Naive B cell (primary cell): ENCODE measurements at regions not wholly inside any gene's neighbourhood (a gene's known extent, or its start where the extent isn't known, plus 50 kb on each side); places are given as distances from the start of the nearest gene placed in this dataset.

Experiments used
- ATAC-seq, 2 donors: fragments of 150-1000 bp; cut with Tn5 transposase; 2 replicates each; pipeline ENCODE4 v1.10.0; 2021; ENCODE audit warnings: low read depth in 2 of 2, mild to moderate bottlenecking in 2 of 2, moderate library complexity in 2 of 2
- DNase-seq: peaks from one replicate; pipeline ENCODE4 v3.0.0; 2022
- H3K27ac Mint-ChIP-seq, 6 donors: one replicate each; pipeline ENCODE4 v1.8.0; 2020 to 2022; ENCODE audit warnings: mild to moderate bottlenecking in 6 of 6, mixed read lengths in 6 of 6, moderate library complexity in 5 of 6, inconsistent platforms in 2 of 6
- H3K27me3 Mint-ChIP-seq, 3 donors: one replicate each; pipeline ENCODE4 v1.8.0; 2021 to 2022; ENCODE audit warnings: mixed read lengths in 3 of 3, mild to moderate bottlenecking in 1 of 3
- H3K36me3 Mint-ChIP-seq, 2 donors: one replicate each; pipeline ENCODE4 v1.8.0; 2020 to 2022; ENCODE audit warnings: mixed read lengths in 2 of 2, inconsistent platforms in 1 of 2, mild to moderate bottlenecking in 1 of 2
- H3K4me1 Mint-ChIP-seq, 3 donors: one replicate each; pipeline ENCODE4 v1.8.0; 2020 to 2022; ENCODE audit warnings: mixed read lengths in 3 of 3, inconsistent platforms in 1 of 3, mild to moderate bottlenecking in 1 of 3, moderate library complexity in 1 of 3
- H3K4me3 Mint-ChIP-seq, 8 donors: one replicate each; pipeline ENCODE4 v1.8.0; 2020 to 2022; ENCODE audit warnings: mild to moderate bottlenecking in 8 of 8, mixed read lengths in 8 of 8, moderate library complexity in 8 of 8, inconsistent platforms in 2 of 8
- H3K9me3 Mint-ChIP-seq, 7 donors: one replicate each; pipeline ENCODE4 v1.8.0; 2020 to 2022; ENCODE audit warnings: mixed read lengths in 7 of 7, mild to moderate bottlenecking in 5 of 7, inconsistent platforms in 2 of 7, moderate library complexity in 1 of 7

- Mint-ChIP-seq H3K27ac (no peak overlapping the region), H3K9me3 (peaks cover 0 to 7% (median 1%) of the 10 kb centered on the region in 7 donors), H3K4me3 (no peak overlapping the region), H3K36me3 (peaks cover 0 to 7% of the 10 kb centered on the region in 2 donors), H3K27me3 (no peaks in the 10 kb centered on the region), H3K4me1 (no peaks in the 10 kb centered on the region)
- ATAC-seq, result no peak
- no peak for DNase-seq
Measured at GRCh38 chr1:103265551-103265950, 157.2 kb upstream of the COL11A1 start.

GRCh38 chr1:103259982-103260381 lies 151.7 kb upstream of the COL11A1 start:
- Mint-ChIP-seq H3K36me3 (no peaks in the 10 kb centered on the region), H3K27me3 (no peaks in the 10 kb centered on the region), H3K4me1 (no peaks in the 10 kb centered on the region), H3K9me3 (peaks cover 0 to 2% (median 0%) of the 10 kb centered on the region in 7 donors), H3K4me3 (no peak overlapping the region), H3K27ac (no peak overlapping the region)
- ATAC-seq, result no peak
- no peak for DNase-seq

DNA sequence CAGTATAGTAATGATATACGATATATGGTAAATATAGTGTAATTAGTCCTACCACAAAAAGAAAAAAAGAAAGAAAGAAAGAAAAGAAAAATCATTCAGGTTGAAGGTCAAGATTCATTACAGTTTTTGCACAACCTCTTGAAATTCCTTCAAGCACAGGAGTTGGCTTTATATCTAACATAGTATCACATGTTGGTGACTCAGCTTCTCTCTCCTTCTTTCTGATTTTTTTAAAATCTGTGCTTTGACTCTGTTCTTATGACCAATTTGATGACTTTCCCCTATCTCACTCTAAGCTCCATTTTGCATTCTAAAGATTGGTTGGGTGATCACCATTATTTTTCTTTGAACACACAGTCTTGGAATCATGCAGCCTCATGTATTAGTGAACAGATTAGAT lies 148.2 kb upstream of the COL11A1 start:
- H3K4me1 Mint-ChIP-seq, result no peaks in the 10 kb centered on the region
- H3K27me3 Mint-ChIP-seq, result no peaks in the 10 kb centered on the region
- H3K4me3 Mint-ChIP-seq, result no peak overlapping the region
- H3K9me3 Mint-ChIP-seq, result peaks cover 0 to 2% (median 0%) of the 10 kb centered on the region in 7 donors
- H3K27ac Mint-ChIP-seq, result no peak overlapping the region
- ATAC-seq (no peak), DNase-seq (no peak)
- no peaks in the 10 kb centered on the region for H3K36me3 Mint-ChIP-seq

GRCh38 chr1:103254691-103255090 lies 146.4 kb upstream of the COL11A1 start:
- Mint-ChIP-seq H3K9me3 (peaks cover 0 to 2% (median 0%) of the 10 kb centered on the region in 7 donors), H3K27me3 (no peaks in the 10 kb centered on the region), H3K27ac (no peak overlapping the region), H3K4me1 (no peaks in the 10 kb centered on the region), H3K4me3 (no peak overlapping the region), H3K36me3 (no peaks in the 10 kb centered on the region)
- DNase-seq (no peak), ATAC-seq (no peak)

- ATAC-seq, result no peak
- DNase-seq, result no peak
- Mint-ChIP-seq H3K9me3 (peaks cover 0 to 2% (median 0%) of the 10 kb centered on the region in 7 donors), H3K4me1 (no peaks in the 10 kb centered on the region), H3K27me3 (no peaks in the 10 kb centered on the region), H3K36me3 (no peaks in the 10 kb centered on the region), H3K27ac (no peak overlapping the region), H3K4me3 (no peak overlapping the region)
Measured at GRCh38 chr1:103250441-103250861, 142.1 kb upstream of the COL11A1 start.

- H3K27me3 Mint-ChIP-seq, result no peaks in the 10 kb centered on the region
- no peak for ATAC-seq
Measured at GRCh38 chr1:103248417-103249102, 140.2 kb upstream of the COL11A1 start.

DNA sequence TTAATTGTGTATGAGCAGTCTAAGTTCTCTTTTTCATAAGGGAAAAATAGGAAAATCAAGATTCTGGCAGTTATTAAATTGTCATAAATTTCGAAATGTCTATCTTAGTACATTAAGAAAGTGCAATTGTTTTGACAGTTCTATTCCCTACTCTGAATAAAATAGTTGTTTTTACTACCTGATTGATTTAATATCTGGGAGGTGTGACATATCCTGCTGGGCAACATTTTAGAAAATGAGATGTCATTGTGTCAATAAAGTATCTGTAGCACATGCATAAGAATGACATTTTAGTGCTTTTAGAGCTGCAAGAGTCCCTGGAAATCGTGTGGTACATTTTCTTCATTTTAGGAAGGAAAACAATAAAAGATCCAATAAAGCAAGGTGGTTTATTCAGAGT lies 139.2 kb upstream of the COL11A1 start:
- Mint-ChIP-seq H3K27ac (no peak overlapping the region), H3K9me3 (peaks cover 0 to 2% (median 0%) of the 10 kb centered on the region in 7 donors), H3K36me3 (no peaks in the 10 kb centered on the region), H3K4me3 (no peak overlapping the region), H3K27me3 (no peaks in the 10 kb centered on the region), H3K4me1 (no peaks in the 10 kb centered on the region)
- ATAC-seq, result no peak
- DNase-seq, result no peak

More at GRCh38 chr1:103248417-103249102, 140.2 kb upstream of the COL11A1 start:
- Mint-ChIP-seq H3K4me1 (no peaks in the 10 kb centered on the region), H3K36me3 (no peaks in the 10 kb centered on the region), H3K9me3 (peaks cover 0 to 2% (median 0%) of the 10 kb centered on the region in 7 donors), H3K27ac (no peak overlapping the region), H3K4me3 (peak overlapping the region in 1 of 8 donors; percentile 33)
- no peak for DNase-seq

DNA sequence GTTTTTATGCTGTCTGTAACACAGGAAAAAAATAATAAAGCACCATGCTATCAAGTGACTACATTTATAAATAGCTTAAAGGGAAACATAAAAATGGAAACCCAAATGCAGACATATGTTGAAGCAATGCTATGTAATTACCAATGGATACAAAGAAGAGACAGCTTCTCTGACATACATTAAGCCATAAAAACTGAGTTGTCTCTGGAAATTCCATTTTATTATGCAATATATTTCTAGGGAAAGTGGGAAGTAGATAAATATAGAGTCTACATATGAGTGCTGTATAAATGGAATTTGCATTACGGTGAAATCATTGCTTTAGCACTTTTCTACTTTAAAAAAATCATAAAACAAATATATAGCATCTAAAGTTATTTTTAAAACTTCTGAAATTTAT lies 135.2 kb upstream of the COL11A1 start:
- Mint-ChIP-seq H3K27me3 (no peaks in the 10 kb centered on the region), H3K27ac (no peak overlapping the region), H3K36me3 (no peaks in the 10 kb centered on the region), H3K4me1 (no peaks in the 10 kb centered on the region), H3K4me3 (no peak overlapping the region), H3K9me3 (peaks cover 0 to 5% (median 0%) of the 10 kb centered on the region in 7 donors)
- ATAC-seq (no peak), DNase-seq (no peak)

GRCh38 chr1:103239034-103239433 lies 130.7 kb upstream of the COL11A1 start:
- DNase-seq (no peak), ATAC-seq (no peak)
- H3K27me3 Mint-ChIP-seq, result no peaks in the 10 kb centered on the region
- H3K27ac Mint-ChIP-seq, result no peak overlapping the region
- peaks cover 0 to 10% (median 5%) of the 10 kb centered on the region in 7 donors for H3K9me3 Mint-ChIP-seq
- no peaks in the 10 kb centered on the region for H3K36me3 Mint-ChIP-seq
- no peak overlapping the region for H3K4me3 Mint-ChIP-seq
- H3K4me1 Mint-ChIP-seq, result no peaks in the 10 kb centered on the region

GRCh38 chr1:103230061-103230460 lies 121.7 kb upstream of the COL11A1 start:
- ATAC-seq (no peak), DNase-seq (no peak)
- peaks cover 0 to 2% (median 0%) of the 10 kb centered on the region in 7 donors for H3K9me3 Mint-ChIP-seq
- no peaks in the 10 kb centered on the region for H3K4me1 Mint-ChIP-seq
- H3K27me3 Mint-ChIP-seq, result no peaks in the 10 kb centered on the region
- H3K36me3 Mint-ChIP-seq, result no peaks in the 10 kb centered on the region
- H3K4me3 Mint-ChIP-seq, result no peak overlapping the region
- H3K27ac Mint-ChIP-seq, result no peak overlapping the region

GRCh38 chr1:103220631-103221041 lies 112.3 kb upstream of the COL11A1 start:
- no peak overlapping the region for H3K4me3 Mint-ChIP-seq
- no peak for DNase-seq
- no peaks in the 10 kb centered on the region for H3K27me3 Mint-ChIP-seq
- H3K27ac Mint-ChIP-seq, result no peak overlapping the region
- no peaks in the 10 kb centered on the region for H3K36me3 Mint-ChIP-seq
- H3K9me3 Mint-ChIP-seq, result peaks cover 0 to 3% (median 0%) of the 10 kb centered on the region in 7 donors
- H3K4me1 Mint-ChIP-seq, result no peaks in the 10 kb centered on the region
- ATAC-seq, result no peak

DNA sequence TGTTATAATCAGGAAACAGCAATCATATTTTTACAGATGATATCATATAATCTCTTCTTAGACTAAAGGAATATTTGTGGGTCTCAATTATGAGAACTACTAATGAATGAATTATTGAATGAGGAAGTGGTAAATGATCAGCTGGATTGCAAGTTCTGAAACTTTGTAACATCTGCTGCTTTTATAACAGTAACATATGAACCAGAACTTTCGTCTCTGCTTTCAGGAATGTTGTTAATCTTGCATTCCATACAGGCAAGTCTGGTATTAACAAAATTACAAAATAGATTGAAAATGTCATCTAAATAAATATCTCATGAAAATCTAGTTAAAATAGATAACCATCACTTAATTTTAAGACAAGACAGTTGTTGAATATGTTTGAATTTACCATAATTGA lies 110.5 kb upstream of the COL11A1 start:
- Mint-ChIP-seq H3K4me1 (no peaks in the 10 kb centered on the region), H3K9me3 (peaks cover 0 to 3% (median 0%) of the 10 kb centered on the region in 7 donors), H3K27ac (no peak overlapping the region), H3K36me3 (no peaks in the 10 kb centered on the region), H3K27me3 (no peaks in the 10 kb centered on the region), H3K4me3 (no peak overlapping the region)
- DNase-seq, result no peak
- ATAC-seq, result no peak

DNA sequence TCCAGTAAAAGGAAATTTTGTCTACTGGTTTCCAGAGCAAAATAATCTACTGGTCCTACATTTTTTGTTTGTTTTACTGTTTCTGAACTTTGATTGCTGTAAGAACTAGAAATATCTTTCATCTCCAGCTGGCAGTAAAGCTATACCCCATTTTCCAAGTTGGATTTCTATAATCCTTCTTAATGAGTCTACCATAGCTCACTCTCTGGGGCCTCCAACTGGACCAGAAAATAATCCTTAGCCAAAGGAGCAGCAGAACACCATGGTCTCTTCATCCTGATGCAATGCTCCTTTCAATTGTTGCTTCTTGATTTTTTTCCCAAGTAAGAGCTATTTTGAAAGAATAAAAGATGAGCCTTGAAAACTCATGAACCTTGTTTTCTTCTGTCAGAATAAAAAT lies 110.0 kb upstream of the COL11A1 start:
- DNase-seq (no peak), ATAC-seq (no peak)
- Mint-ChIP-seq H3K4me1 (no peaks in the 10 kb centered on the region), H3K9me3 (peaks cover 0 to 3% (median 0%) of the 10 kb centered on the region in 7 donors), H3K27ac (no peak overlapping the region), H3K27me3 (no peaks in the 10 kb centered on the region), H3K4me3 (no peak overlapping the region), H3K36me3 (no peaks in the 10 kb centered on the region)

- H3K4me3 Mint-ChIP-seq, result no peak overlapping the region
- H3K36me3 Mint-ChIP-seq, result no peaks in the 10 kb centered on the region
- no peaks in the 10 kb centered on the region for H3K4me1 Mint-ChIP-seq
- no peaks in the 10 kb centered on the region for H3K9me3 Mint-ChIP-seq
- H3K27ac Mint-ChIP-seq, result no peak overlapping the region
- no peaks in the 10 kb centered on the region for H3K27me3 Mint-ChIP-seq
- DNase-seq, result no peak
- ATAC-seq, result no peak
Measured at GRCh38 chr1:103211073-103211472, 102.8 kb upstream of the COL11A1 start.

GRCh38 chr1:103208844-103209243 lies 100.5 kb upstream of the COL11A1 start:
- Mint-ChIP-seq H3K4me3 (no peak overlapping the region), H3K9me3 (no peaks in the 10 kb centered on the region), H3K27ac (no peak overlapping the region), H3K4me1 (no peaks in the 10 kb centered on the region), H3K27me3 (no peaks in the 10 kb centered on the region), H3K36me3 (no peaks in the 10 kb centered on the region)
- no peak for ATAC-seq
- no peak for DNase-seq
